Sigmoid colon (tissue), 6 donors: ENCODE measurements at regions not wholly inside any gene's neighbourhood (a gene's known extent, or its start where the extent isn't known, plus 50 kb on each side); places are given as distances from the start of the nearest gene placed in this dataset.

Source experiments
- DNase-seq: peaks from one replicate; pipeline ENCODE4 v3.0.0-alpha.2; 2019
- H3K27ac ChIP-seq, 4 donors: fragments of 200-600 bp; sonication (generic); one replicate each; pipeline ENCODE4 v1.5.1; 2016 to 2019; ENCODE audit warnings: mild to moderate bottlenecking in 1 of 4
- H3K27me3 ChIP-seq, 3 donors: fragments of 200-600 bp; sonication (generic); one replicate each; pipeline ENCODE4 v1.5.1; 2019; ENCODE audit warnings: mild to moderate bottlenecking in 1 of 3
- H3K36me3 ChIP-seq, 4 donors: fragments of 200-600 bp; sonication (generic); one replicate each; pipeline ENCODE4 v1.5.1; 2016 to 2019
- H3K4me1 ChIP-seq, 4 donors: fragments of 200-600 bp; sonication (generic); one replicate each; pipeline ENCODE4 v1.5.1; 2017 to 2019
- H3K4me3 ChIP-seq, 4 donors: fragments of 200-600 bp; sonication (generic); one replicate each; pipeline ENCODE4 v1.5.1; 2017 to 2019; ENCODE audit warnings: mild to moderate bottlenecking in 2 of 4, moderate library complexity in 1 of 4
- H3K9me3 ChIP-seq, 4 donors: fragments of 200-600 bp in 3 of 4; sonication (generic) in 3 of 4; one replicate each; pipeline versions ENCODE4 v1.5.1 to v1.6.1; 2013 to 2019
- EP300 ChIP-seq, 4 donors: sonication (generic); formaldehyde crosslinking; IDR thresholded peaks; one replicate each; pipeline ENCODE4 v1.6.1; 2017; ENCODE audit warnings: antibody characterized with exemption in 4 of 4
- POLR2A ChIP-seq, 2 donors: fragments of 450-650 bp; IDR thresholded peaks; one replicate each; pipeline ENCODE4 v1.6.1; 2016; ENCODE audit warnings: antibody characterized with exemption in 2 of 2, mild to moderate bottlenecking in 2 of 2, moderate library complexity in 2 of 2
- POLR2AphosphoS5 ChIP-seq, 4 donors: sonication (generic); formaldehyde crosslinking; IDR thresholded peaks; one replicate each; pipeline ENCODE4 v1.6.1; 2017; ENCODE audit warnings: antibody characterized with exemption in 4 of 4
- WGBS, 2 donors: extraction: QIAGEN DNeasy Blood & Tissue Kit; methylation state at CpG; one replicate each; pipeline ENCODE4 v1.1.7; 2013; 5-methylcytosine and 5-hydroxymethylcytosine counted together
- intact Hi-C: fragments of 100-400 bp; cut with DNase I; formaldehyde crosslinking; loops from one replicate; pipeline ENCODE4 v1.15.1; 2023
- TF ChIP-seq, protein P1 (sequence below), 4 experiments: fragments of 450-650 bp in 3 of 4; fragments of 200-600 bp in 1 of 4; IDR thresholded peaks; one replicate each; pipeline ENCODE4 v1.5.1; 2016 to 2019; ENCODE audit warnings: antibody characterized with exemption in 4 of 4, mild to moderate bottlenecking in 3 of 4, moderate library complexity in 2 of 4
- donor health status: healthy with polysubstance abuse.
- donor health status: healthy.

DNA sequence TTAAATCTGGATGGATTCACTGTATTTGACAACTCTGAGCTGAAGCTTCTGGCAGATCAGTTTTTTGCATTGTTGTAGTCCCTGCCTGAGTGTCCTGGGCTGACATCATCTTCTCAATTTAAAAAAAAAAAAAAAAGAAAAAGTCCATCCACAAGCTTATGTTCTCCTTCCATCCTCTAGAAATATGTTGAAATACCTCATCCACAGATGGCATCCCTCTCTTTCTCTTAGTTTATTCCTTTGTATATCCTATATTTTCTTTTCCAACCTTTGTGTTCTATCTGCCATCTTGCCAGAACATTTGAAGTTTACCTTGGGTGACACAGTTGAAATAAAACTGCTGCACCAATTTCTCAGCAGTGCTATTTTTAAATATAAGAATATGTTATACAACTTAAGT is 184.4 kb upstream of the PKN2 start:
- Histone ChIP-seq H3K4me1 (peaks cover 0 to 7% (median 0%) of the 10 kb centered on the region in 4 donors), H3K4me3 (no peak overlapping the region), H3K36me3 (no peaks in the 10 kb centered on the region), H3K27me3 (no peaks in the 10 kb centered on the region), H3K27ac (no peak overlapping the region), H3K9me3 (no peaks in the 10 kb centered on the region)
- TF ChIP-seq POLR2A (IDR thresholded peaks at IDR 0.05) (no peak), EP300 (IDR thresholded peaks at IDR 0.05) (no peak), POLR2AphosphoS5 (IDR thresholded peaks at IDR 0.05) (no peak)
- TF ChIP-seq, protein P1, sequence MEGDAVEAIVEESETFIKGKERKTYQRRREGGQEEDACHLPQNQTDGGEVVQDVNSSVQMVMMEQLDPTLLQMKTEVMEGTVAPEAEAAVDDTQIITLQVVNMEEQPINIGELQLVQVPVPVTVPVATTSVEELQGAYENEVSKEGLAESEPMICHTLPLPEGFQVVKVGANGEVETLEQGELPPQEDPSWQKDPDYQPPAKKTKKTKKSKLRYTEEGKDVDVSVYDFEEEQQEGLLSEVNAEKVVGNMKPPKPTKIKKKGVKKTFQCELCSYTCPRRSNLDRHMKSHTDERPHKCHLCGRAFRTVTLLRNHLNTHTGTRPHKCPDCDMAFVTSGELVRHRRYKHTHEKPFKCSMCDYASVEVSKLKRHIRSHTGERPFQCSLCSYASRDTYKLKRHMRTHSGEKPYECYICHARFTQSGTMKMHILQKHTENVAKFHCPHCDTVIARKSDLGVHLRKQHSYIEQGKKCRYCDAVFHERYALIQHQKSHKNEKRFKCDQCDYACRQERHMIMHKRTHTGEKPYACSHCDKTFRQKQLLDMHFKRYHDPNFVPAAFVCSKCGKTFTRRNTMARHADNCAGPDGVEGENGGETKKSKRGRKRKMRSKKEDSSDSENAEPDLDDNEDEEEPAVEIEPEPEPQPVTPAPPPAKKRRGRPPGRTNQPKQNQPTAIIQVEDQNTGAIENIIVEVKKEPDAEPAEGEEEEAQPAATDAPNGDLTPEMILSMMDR (IDR thresholded peaks at IDR 0.05): no peak
- DNase-seq: no peak
- intact Hi-C loops: no loop called here

GRCh38 chr1:88502886-88503285 is 181.2 kb upstream of the PKN2 start:
- Histone ChIP-seq H3K4me1 (peaks cover 0 to 7% (median 0%) of the 10 kb centered on the region in 4 donors), H3K36me3 (no peaks in the 10 kb centered on the region), H3K27ac (no peak overlapping the region), H3K9me3 (no peaks in the 10 kb centered on the region), H3K27me3 (no peaks in the 10 kb centered on the region), H3K4me3 (no peak overlapping the region)
- TF ChIP-seq POLR2AphosphoS5 (IDR thresholded peaks at IDR 0.05): no peak
- TF ChIP-seq, protein P1 (IDR thresholded peaks at IDR 0.05): no peak
- TF ChIP-seq EP300 (IDR thresholded peaks at IDR 0.05): no peak
- no peak for TF ChIP-seq POLR2A (IDR thresholded peaks at IDR 0.05)
- DNase-seq: no peak
- intact Hi-C loops: no loop called here
- WGBS, 2 donors: 83 to 89% methylated on average over 2 of the region's 2 CpGs

- intact Hi-C loops: no loop called here
- Histone ChIP-seq H3K36me3 (no peaks in the 10 kb centered on the region), H3K27ac (no peak overlapping the region), H3K4me3 (no peak overlapping the region), H3K9me3 (no peaks in the 10 kb centered on the region), H3K27me3 (no peaks in the 10 kb centered on the region), H3K4me1 (peaks cover 0 to 7% (median 0%) of the 10 kb centered on the region in 4 donors)
- DNase-seq: no peak
- TF ChIP-seq, protein P1 (IDR thresholded peaks at IDR 0.05): no peak
- TF ChIP-seq POLR2AphosphoS5 (IDR thresholded peaks at IDR 0.05) (no peak), POLR2A (IDR thresholded peaks at IDR 0.05) (no peak), EP300 (IDR thresholded peaks at IDR 0.05) (no peak)
These were observed 180.4 kb upstream of the PKN2 start for GRCh38 chr1:88503646-88504045.

DNA sequence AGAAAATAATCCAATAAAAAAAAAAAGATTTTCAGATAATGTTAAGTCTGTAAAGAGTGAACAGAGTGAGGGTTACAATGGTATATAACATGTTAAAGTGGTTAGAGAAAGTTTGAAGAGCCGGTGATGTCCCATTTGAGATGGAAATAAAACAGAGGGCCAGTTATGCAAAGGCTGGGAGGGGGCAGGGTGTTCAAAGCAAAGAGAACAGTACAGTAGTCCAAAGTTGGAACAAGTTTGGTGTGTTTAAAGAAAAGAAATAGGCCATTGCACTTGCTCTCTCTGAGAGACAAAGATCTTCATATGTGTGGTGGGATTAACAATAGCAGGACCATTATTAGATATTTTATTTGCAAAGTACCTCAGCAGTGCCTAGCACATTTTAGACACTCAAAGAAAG is 179.5 kb upstream of the PKN2 start:
- intact Hi-C loops: no loop called here
- TF ChIP-seq POLR2AphosphoS5 (IDR thresholded peaks at IDR 0.05) (no peak), EP300 (IDR thresholded peaks at IDR 0.05) (no peak), POLR2A (IDR thresholded peaks at IDR 0.05) (no peak)
- TF ChIP-seq, protein P1 (IDR thresholded peaks at IDR 0.05): no peak
- H3K4me3 ChIP-seq: no peak overlapping the region
- DNase-seq: no peak
- H3K36me3 ChIP-seq: no peaks in the 10 kb centered on the region
- no peaks in the 10 kb centered on the region for H3K27me3 ChIP-seq
- H3K27ac ChIP-seq: no peak overlapping the region
- WGBS, 2 donors: 80 to 81% methylated on average over 1 of the region's 1 CpG
- peaks cover 0 to 3% (median 0%) of the 10 kb centered on the region in 4 donors for H3K4me1 ChIP-seq
- no peaks in the 10 kb centered on the region for H3K9me3 ChIP-seq

DNA sequence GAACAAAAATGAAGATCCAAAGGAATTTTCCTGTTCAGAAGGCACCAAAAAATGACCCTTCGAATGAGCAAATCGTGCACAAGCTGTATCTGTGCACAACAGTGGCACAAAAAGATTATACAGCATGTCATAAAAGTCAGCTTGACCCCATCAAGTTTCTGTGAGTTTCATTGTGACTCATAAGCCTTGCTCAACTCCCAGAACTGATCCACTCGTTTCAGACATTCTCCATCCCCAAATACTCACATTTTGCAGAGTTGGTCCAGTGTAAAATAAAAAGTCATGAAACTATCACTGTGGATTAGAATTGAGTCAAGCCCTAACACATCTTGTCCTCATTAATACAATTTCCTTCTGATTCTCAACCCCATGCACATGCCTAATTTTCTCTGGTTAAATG is 174.7 kb upstream of the PKN2 start:
- TF ChIP-seq POLR2A (IDR thresholded peaks at IDR 0.05): no peak
- TF ChIP-seq POLR2AphosphoS5 (IDR thresholded peaks at IDR 0.05): no peak
- TF ChIP-seq, protein P1 (IDR thresholded peaks at IDR 0.05): no peak
- no peak for TF ChIP-seq EP300 (IDR thresholded peaks at IDR 0.05)
- Histone ChIP-seq H3K9me3 (no peaks in the 10 kb centered on the region), H3K27me3 (no peaks in the 10 kb centered on the region), H3K4me3 (no peak overlapping the region), H3K4me1 (no peaks in the 10 kb centered on the region), H3K27ac (no peak overlapping the region), H3K36me3 (no peaks in the 10 kb centered on the region)
- 45 to 58% methylated on average over 3 of the region's 3 CpGs for WGBS, 2 donors
- no peak for DNase-seq
- intact Hi-C loops: no loop called here
